SHP77 treated with DMSO at 0.1 percent for 48 hours (cell line): ENCODE measurements at regions not wholly inside any gene's neighbourhood (a gene's known extent, or its start where the extent isn't known, plus 50 kb on each side); places are given as distances from the start of the nearest gene placed in this dataset.

Experiments
- DNase-seq: peaks from one replicate; lab custom pipeline; 2025; lab: John Stamatoyannopoulos, UW

- no peak for DNase-seq
These were observed 192.2 kb downstream of the ZFP36L2 start for GRCh38 chr2:43034242-43034619.

GRCh38 chr2:43033466-43034241, 192.8 kb downstream of the ZFP36L2 start:
- no peak for DNase-seq

GRCh38 chr2:43033016-43033270, 193.5 kb downstream of the ZFP36L2 start:
- no peak for DNase-seq

GRCh38 chr2:43032213-43033015, 194.0 kb downstream of the ZFP36L2 start:
- no peak for DNase-seq

- no peak for DNase-seq
These were observed 194.8 kb downstream of the ZFP36L2 start for GRCh38 chr2:43031471-43032212.

- DNase-seq = no peak
These were observed 195.7 kb downstream of the ZFP36L2 start for GRCh38 chr2:43030551-43031307.

- no peak for DNase-seq
These were observed 197.2 kb downstream of the ZFP36L2 start for GRCh38 chr2:43029186-43029585.

GRCh38 chr2:43028188-43028587, 198.2 kb downstream of the ZFP36L2 start:
- no peak for DNase-seq

- DNase-seq = no peak
These were observed 199.1 kb downstream of the ZFP36L2 start for GRCh38 chr2:43027097-43027873.

GRCh38 chr2:43026426-43027096, 199.8 kb downstream of the ZFP36L2 start:
- DNase-seq = no peak

- no peak for DNase-seq
These were observed 200.6 kb downstream of the ZFP36L2 start for GRCh38 chr2:43025709-43026295.

GRCh38 chr2:43024515-43025011, 201.8 kb downstream of the ZFP36L2 start:
- DNase-seq = no peak

- no peak for DNase-seq
These were observed 202.5 kb downstream of the ZFP36L2 start for GRCh38 chr2:43023791-43024514.

GRCh38 chr2:43022896-43023295, 203.5 kb downstream of the ZFP36L2 start:
- DNase-seq = no peak

- no peak for DNase-seq
These were observed 204.5 kb downstream of the ZFP36L2 start for GRCh38 chr2:43021791-43022509.

GRCh38 chr2:43020990-43021669, 205.3 kb downstream of the ZFP36L2 start:
- no peak for DNase-seq

GRCh38 chr2:43020296-43020695, 206.1 kb downstream of the ZFP36L2 start:
- DNase-seq = no peak

GRCh38 chr2:43019536-43020183, 206.7 kb downstream of the ZFP36L2 start:
- no peak for DNase-seq
